GM19099 (cell line): ENCODE measurements at regions not wholly inside any gene's neighbourhood (a gene's known extent, or its start where the extent isn't known, plus 50 kb on each side); places are given as distances from the start of the nearest gene placed in this dataset.

Experiments used
- POLR2A ChIP-seq: IDR thresholded peaks from 3 replicates; pipeline ENCODE4 v1.6.1; 2011; ENCODE audit warnings: low read depth; ENCODE audit not compliant: insufficient read length; ENCODE audit errors: extremely low read depth

- no peak for TF ChIP-seq POLR2A
Observed at GRCh38 chr11:127653076-127653475, 652.5 kb upstream of the KIRREL3 start.

- no peak for TF ChIP-seq POLR2A
Observed at GRCh38 chr11:127651888-127652221, 651.3 kb upstream of the KIRREL3 start.

- no peak for TF ChIP-seq POLR2A
Observed at GRCh38 chr11:127651175-127651887, 650.8 kb upstream of the KIRREL3 start.

GRCh38 chr11:127649958-127650357, 649.4 kb upstream of the KIRREL3 start:
- no peak for TF ChIP-seq POLR2A

GRCh38 chr11:127649071-127649470, 648.5 kb upstream of the KIRREL3 start:
- no peak for TF ChIP-seq POLR2A

GRCh38 chr11:127648583-127648982, 648.0 kb upstream of the KIRREL3 start:
- no peak for TF ChIP-seq POLR2A

- TF ChIP-seq POLR2A: no peak
Observed at GRCh38 chr11:127644366-127644765, 643.8 kb upstream of the KIRREL3 start.

GRCh38 chr11:127643268-127644058, 642.9 kb upstream of the KIRREL3 start:
- TF ChIP-seq POLR2A: no peak

- TF ChIP-seq POLR2A: no peak
Observed at GRCh38 chr11:127640561-127641451, 640.2 kb upstream of the KIRREL3 start.

- TF ChIP-seq POLR2A: no peak
Observed at GRCh38 chr11:127639916-127640315, 639.3 kb upstream of the KIRREL3 start.

- no peak for TF ChIP-seq POLR2A
Observed at GRCh38 chr11:127632976-127633680, 632.6 kb upstream of the KIRREL3 start.

- no peak for TF ChIP-seq POLR2A
Observed at GRCh38 chr11:127632546-127632945, 632.0 kb upstream of the KIRREL3 start.

GRCh38 chr11:127631974-127632373, 631.4 kb upstream of the KIRREL3 start:
- no peak for TF ChIP-seq POLR2A

- TF ChIP-seq POLR2A: no peak
Observed at GRCh38 chr11:127629200-127629599, 628.6 kb upstream of the KIRREL3 start.

GRCh38 chr11:127628458-127628785, 627.9 kb upstream of the KIRREL3 start:
- TF ChIP-seq POLR2A: no peak
